ENCODE measurements at regions not wholly inside any gene's neighbourhood (a gene's known extent, or its start where the extent isn't known, plus 50 kb on each side); places are given as distances from the start of the nearest gene placed in this dataset.
"Not testable (repeated sequence)": the region's sequence is repeated elsewhere in the genome, so short reads cannot be mapped to it uniquely, and the experiment has no call there.

GRCh38 chr9:106467113-106467864 is 395.7 kb upstream of the ZNF462 start:
- no peak for FAIRE-seq

DNA sequence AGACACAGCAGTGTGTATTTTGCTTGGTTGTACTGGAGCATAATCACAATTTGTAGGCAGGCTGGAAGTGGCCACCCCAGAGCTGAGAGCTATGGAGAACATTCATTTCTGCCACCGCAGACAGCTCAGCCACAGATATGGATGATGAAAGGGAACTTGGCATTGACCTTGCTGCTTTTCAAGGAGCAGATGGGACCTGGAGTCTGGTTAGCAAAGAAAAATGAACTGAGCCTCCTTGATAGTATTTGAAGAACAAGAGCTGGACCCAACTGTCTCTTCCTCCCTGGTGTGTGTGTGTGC is 395.2 kb upstream of the ZNF462 start:
- no peak for FAIRE-seq

DNA sequence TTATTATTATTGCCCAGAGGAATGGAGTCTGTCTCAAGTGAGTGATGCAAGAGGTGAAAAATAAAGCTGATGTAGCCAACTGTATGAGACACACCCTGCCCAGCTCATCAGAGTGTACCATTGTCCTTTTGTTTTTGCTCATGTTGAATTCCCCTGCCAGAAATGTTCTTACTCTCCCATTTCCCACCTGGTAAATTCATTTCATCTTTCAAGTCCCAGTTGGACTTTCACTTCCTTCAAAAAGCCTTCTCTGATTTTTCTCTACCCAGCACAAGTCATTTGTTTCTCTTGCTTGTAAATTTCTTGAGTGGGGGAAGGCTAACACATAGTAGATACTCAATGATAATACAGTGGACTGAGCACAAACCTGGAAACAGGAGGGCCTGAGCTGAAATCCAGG is 394.5 kb upstream of the ZNF462 start:
- FAIRE-seq: no peak

- FAIRE-seq: no peak
Measured at GRCh38 chr9:106478312-106478711, 384.7 kb upstream of the ZNF462 start.

DNA sequence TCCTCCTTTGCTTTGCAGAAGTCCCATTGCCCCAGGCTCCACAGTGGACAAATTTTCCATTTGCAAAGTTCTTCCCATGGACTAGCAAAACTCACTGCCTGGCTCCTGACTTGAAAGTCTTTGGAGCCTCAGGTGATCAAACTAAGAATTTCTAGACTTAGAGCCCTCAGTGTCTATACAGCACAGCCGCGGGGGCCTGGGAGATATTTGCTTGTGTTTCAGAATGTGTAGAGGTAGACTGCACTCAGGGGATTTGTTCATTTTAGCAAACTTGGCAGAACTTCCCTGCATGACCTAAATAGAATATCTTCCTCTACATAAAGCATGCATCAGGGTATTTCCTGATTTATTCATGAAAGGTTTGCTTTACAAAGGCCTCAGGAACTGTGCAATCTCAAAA is 384.2 kb upstream of the ZNF462 start:
- no peak for FAIRE-seq

DNA sequence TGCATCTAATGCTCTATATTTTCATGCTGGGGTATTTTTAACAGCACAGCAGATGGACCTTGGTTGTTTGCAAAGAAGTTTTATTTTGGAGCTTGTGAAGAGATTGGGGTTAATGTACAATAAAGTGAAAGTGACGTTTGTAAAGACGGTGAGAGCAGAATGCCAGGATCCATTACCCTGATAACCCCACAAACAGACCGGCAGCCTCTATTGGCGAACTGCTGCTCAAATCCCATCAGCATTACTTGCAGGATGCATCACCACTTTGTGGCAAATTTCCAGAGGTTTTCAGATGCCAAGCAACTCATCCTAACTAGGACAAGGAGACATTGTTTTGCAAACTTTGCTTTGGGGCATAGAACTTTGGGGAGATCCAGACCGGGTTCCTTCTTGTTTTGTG is 383.3 kb upstream of the ZNF462 start:
- FAIRE-seq: no peak

GRCh38 chr9:106481013-106481609 is 381.9 kb upstream of the ZNF462 start:
- FAIRE-seq: no peak

- no peak for FAIRE-seq
Measured at GRCh38 chr9:106482733-106483132, 380.2 kb upstream of the ZNF462 start.

DNA sequence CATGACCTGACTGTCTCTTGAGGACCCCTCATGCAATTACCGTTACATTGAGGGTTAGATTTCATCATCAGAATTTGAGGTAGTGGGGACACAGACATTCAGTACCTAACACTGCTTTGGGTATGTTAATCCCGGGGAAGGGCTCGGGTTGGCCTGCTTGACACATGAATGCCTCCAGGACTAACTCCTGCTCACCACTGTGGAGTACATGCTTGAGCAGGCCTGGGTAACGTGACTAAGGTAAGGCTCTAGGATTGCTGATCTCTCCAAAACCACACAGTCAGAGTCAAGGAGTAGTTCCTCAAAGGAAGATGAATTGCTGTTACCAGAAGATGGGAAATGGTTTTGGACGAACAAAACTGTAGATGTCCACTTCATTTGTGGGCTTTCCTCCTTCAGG is 376.3 kb upstream of the ZNF462 start:
- no peak for FAIRE-seq

GRCh38 chr9:106487266-106487665 is 375.7 kb upstream of the ZNF462 start:
- FAIRE-seq: no peak

DNA sequence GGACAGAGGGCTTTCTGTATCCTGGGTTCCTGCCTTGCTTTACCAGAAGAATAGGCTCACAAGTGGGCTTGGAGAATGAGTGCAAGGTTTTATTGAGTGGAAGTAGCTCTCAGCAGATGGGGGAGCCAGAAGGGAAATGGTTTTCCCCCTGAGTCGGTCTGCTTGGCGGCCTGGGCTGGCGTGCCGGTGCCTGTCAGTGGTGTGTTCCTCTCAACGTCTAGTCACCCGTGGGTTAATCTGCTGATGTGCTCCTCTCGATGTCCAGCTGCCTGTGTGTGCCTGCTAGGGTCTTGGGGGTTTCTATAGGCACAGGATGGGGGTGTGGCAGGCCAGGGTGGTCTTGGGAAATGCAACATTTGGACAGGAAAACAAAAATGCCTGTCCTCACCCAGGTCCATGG is 370.8 kb upstream of the ZNF462 start:
- not testable (repeated sequence) for FAIRE-seq

DNA sequence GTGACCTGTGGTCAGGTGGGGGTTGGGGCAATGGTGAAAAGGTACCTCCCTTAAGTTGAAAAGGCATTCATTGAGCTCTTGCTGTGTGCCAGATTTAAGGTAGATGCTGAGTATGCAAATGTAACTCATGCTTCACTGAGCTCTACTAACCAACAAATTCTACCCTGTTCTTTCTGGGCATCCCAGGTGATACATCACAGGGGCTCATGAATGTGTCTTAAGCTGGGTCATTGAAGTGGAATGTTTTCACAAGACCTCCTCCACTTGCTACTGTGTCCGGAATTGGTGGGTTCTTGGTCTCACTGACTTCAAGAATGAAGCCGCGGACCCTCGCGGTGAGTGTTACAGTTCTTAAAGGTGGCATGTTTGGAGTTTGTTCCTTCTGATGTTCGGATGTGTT is 362.8 kb upstream of the ZNF462 start:
- FAIRE-seq: no peak

DNA sequence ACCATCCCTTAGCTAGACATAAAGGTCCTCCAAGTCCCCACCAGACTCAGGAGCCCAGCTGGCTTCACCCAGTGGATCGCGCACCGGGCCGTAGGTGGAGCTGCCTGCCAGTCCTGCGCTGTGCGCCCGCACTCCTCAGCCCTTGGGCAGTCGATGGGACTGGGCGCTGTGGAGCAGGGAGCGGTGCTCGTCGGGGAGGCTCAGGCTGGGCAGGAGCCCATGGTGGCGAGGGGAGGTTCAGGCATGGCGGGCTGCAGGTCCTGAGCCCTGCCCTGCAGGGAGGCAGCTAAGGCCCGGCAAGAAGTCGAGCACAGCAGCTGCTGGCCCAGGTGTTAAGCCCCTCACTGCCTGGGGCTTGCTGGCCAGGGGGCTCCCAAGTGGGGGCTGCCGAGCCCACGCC is 361.8 kb upstream of the ZNF462 start:
- not testable (repeated sequence) for FAIRE-seq

DNA sequence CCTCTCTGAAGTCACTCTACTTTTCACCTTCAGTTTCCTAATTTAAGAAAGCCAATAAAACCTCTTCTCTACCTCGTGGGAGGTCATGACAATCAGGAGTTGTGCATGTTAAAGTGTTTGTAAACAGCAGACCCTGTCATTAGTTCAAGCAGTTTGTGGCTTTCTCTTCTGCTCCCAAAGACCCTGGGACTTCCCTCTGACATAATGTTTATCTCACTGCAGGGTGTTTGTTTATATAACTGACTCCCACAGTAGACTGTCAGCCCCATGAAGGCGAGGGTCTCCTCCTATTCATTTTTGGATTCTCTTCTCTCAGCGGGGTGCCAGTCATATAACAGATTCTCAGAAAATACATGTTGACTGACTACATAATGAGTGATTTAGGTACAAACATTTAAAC is 360.0 kb upstream of the ZNF462 start:
- no peak for FAIRE-seq

DNA sequence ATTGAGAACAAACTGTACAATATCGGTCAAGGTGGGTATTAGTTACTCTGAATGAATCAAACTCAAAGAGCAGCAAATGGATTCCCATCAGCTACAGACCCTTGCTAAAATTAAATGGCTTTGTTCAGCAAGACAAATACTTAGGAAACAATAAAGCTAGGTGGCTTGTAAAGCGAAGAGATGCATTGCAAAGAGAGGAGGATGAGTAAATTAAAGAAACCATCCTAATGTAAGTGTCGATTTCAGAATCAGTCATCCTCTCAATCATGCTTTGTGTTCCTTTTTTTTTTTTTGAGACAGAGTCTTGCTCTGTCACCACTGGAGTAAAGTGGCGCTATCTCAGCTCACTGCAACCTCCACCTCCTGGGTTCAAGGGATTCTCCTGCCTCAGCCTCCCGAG is 359.2 kb upstream of the ZNF462 start:
- FAIRE-seq: no peak

DNA sequence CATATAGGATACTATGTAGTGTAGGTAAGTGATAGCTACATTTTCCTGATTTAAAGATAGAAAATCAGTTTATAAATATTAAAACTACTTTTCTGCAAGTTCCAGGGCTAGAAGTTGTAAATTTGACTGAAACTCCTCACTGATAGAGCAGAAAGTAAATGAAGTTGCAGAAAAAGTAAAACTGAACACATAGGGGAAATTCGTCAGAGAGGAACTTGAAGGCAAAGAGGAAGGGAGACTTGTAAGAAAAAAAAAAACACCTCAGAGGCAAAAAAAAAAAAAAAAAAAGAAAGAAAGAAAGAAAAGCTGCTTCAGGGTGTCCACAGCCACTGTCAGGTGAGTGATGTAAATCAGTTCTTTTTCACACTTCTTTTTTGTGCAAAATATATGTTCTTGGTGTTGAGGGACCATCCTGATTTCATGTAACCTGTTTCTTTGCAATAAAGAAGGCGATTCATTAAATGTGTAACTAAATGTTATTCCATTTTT is 336.2 kb upstream of the ZNF462 start:
- FAIRE-seq: no peak

DNA sequence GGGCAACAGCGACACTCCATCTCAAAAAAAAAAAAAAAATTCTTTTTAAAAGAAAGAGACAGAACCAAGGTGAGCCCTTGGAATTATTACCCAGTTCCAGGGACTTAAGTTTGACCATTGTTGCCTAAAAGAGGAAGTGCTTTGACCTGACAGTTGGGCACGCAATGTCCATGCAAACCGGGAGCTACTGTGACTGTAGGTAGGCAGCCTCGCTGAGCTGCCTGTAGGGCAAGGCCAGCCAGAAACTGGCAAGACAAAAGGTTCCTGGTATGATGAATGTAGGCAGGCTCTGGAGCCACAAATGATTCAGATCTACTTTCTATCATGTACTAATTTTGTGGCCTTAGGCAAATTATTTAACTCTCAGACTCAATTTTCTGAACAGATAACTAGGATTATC is 334.8 kb upstream of the ZNF462 start:
- FAIRE-seq: no peak

DNA sequence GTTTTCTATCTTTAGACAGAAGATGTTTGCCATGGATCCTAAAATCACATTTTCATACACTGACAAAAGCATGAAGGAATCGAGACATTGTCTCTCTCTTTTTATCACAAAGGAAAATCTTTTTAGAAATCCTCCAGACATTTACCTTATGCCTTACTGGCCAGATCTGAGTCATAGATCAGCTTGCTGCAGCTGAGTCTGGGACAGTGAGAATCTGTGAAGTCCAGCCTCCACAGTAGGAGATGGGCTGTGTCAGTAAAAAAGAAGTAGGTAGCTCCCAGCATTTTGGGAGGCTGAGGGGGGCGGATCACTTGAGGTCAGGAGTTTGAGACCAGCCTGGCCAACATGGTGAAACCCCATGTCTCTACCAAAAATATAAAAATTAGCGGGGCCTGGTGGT is 333.4 kb upstream of the ZNF462 start:
- no peak for FAIRE-seq

- FAIRE-seq: no peak
Measured at GRCh38 chr9:106531491-106531890, 331.5 kb upstream of the ZNF462 start.

DNA sequence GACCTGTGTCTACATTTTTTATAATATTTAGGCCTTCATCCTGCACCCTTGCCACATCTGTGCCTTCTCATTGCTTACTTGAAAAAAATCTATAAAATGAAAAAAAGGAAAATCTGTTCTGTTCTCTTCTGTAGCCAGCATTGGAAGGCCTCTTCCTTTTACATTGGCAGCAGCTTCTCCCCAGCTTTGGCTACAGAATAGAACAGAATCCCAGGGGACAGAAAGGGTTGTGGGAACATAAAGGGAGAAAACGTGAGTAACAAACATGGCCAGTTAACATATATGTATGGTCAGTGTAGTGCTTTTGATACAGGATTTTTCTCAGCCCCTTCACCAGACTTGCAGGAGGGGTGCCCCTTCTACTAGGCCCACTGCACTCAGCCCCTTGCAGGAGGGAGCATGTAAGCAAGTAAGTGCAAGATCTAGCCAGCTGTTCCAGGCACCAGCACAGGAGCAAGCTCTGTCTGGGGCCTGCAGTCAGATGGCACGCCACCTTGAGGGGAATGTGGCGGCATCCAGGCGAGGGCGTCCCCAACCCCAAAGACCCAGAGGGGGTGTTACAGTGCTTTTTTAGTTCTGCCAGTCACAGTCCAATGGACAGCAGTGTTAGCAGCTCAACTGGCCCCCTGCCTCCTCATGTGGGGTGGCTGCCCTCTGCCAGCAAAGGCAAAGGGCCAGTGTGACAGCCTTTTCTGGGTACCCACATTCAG is 330.5 kb upstream of the ZNF462 start:
- FAIRE-seq: no peak

DNA sequence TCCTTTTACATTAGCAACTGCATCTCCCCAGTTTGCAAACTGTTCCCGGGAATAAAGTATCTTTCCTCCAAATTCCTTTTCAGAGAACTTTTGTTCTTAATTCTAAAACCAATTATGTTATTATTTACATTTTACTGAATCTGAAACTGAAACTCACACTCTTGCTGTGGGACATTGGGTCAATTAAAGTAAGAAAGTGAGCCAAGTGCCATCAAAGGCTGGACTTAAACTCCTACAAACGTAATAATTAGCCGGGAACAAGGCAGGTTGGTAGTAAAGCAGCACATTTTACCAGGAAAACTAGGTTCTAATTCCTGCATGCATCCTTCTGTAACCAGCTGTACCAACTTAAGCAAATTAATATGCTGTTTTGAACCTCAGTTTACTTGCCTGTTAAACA is 328.2 kb upstream of the ZNF462 start:
- FAIRE-seq: no peak

- no peak for FAIRE-seq
Measured at GRCh38 chr9:106535439-106535838, 327.5 kb upstream of the ZNF462 start.

DNA sequence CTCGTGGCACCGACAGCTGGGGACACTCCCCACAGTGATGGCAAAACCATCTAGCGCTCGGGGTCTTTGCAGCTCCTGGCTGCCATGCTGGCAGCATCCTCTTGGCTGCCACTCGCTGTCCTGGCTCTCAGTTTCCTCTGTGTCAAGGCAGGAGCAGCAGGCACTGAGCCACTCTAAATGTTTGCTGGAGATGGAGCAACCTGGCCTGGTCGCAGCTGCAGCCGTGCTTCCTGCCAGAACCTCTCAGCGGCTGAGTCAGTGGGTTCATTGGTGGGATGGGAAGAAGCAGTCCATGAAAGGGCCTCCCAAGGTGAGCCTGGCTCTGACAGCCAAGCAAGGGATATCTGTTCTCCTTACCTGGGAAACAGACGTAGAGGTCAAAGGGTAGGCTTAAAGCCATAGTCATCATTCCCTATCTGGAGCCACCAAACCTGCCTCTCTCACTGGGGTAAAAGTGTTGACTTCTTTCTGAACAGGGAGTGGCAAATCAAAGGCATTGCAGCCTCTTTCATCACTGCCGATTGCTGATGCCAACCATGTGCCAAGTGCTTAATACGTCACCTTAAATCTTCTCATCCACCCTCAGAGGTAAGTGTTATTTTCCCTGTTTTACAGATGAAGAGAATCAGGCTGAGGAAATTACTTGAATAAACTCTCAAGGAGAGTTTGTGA is 304.8 kb upstream of the ZNF462 start:
- no peak for FAIRE-seq

GRCh38 chr9:106560540-106560939 is 302.4 kb upstream of the ZNF462 start:
- FAIRE-seq: no peak

All from G401.6 (cell line).